ENCODE measurements at regions not wholly inside any gene's neighbourhood (a gene's known extent, or its start where the extent isn't known, plus 50 kb on each side); places are given as distances from the start of the nearest gene placed in this dataset.

GRCh38 chr5:120808135-120808534, 344.0 kb downstream of the PRR16 start:
- TF ChIP-seq CTCF (IDR thresholded peaks at IDR 0.05) (no peak), POLR2A (IDR thresholded peaks at IDR 0.05) (no peak)

Measured in testis (tissue), 2 donors.